ENCODE measurements at regions not wholly inside any gene's neighbourhood (a gene's known extent, or its start where the extent isn't known, plus 50 kb on each side); places are given as distances from the start of the nearest gene placed in this dataset.
A peak's percentile ranks its signal among the peaks of the same experiment; 100 is the strongest.

GRCh38 chrX:1910207-1910470, 295.3 kb downstream of the ASMT start (continued):
- no peak for TF ChIP-seq FOXK1 (CRISPR knock-in tag; IDR thresholded peaks at IDR 0.05)
- no peak for TF ChIP-seq CDX4 (CRISPR knock-in tag; IDR thresholded peaks at IDR 0.05; ENCODE audit: borderline replicate concordance)
- no peak for TF ChIP-seq HMGA2 (CRISPR knock-in tag; IDR thresholded peaks at IDR 0.05)

GRCh38 chrX:1911401-1912128, 296.7 kb downstream of the ASMT start:
- CTCF ChIA-PET: no interaction called here
- TF ChIP-seq SOX15 (CRISPR knock-in tag; IDR thresholded peaks at IDR 0.05) (no peak), KAT7 (CRISPR knock-in tag; IDR thresholded peaks at IDR 0.05; ENCODE audit: borderline replicate concordance) (no peak)
- POLR2A ChIA-PET: no interaction called here
- Mint-ChIP-seq H3K36me3 (no peaks in the 10 kb centered on the region), H3K27ac (no peak overlapping the region), H3K4me3 (no peak overlapping the region), H3K9me3 (peaks cover 6% of the 10 kb centered on the region), H3K4me1 (peaks cover 16% of the 10 kb centered on the region), H3K27me3 (ENCODE audit: low read depth) (peaks cover 9% of the 10 kb centered on the region)
- ATAC-seq: no peak
- no peak for DNase-seq (ENCODE audit: low spot score)

GRCh38 chrX:1912193-1912592, 297.3 kb downstream of the ASMT start:
- ATAC-seq: no peak
- no peak overlapping the region for H3K4me3 Mint-ChIP-seq

GRCh38 chrX:1914606-1915365, 299.9 kb downstream of the ASMT start:
- Mint-ChIP-seq H3K27ac (peak overlapping the region; percentile 58; the same call in 1 of the 2 replicates), H3K4me3 (no peak overlapping the region), H3K27me3 (ENCODE audit: low read depth) (peaks cover 9% of the 10 kb centered on the region), H3K4me1 (peaks cover 11% of the 10 kb centered on the region), H3K9me3 (no peaks in the 10 kb centered on the region), H3K36me3 (no peaks in the 10 kb centered on the region)
- DNase-seq (ENCODE audit: low spot score): no peak
- ChIA-PET POLR2A (no interaction called here), CTCF (no interaction called here)
- TF ChIP-seq ETV6 (CRISPR knock-in tag; IDR thresholded peaks at IDR 0.05) (no peak), MAX (CRISPR knock-in tag; IDR thresholded peaks at IDR 0.05) (0 out of 2 replicates have a peak, but pooled peaks have one; percentile 28)
- peak; percentile 61 for ATAC-seq

More at GRCh38 chrX:1912193-1912592, 297.3 kb downstream of the ASMT start:
- no peaks in the 10 kb centered on the region for H3K36me3 Mint-ChIP-seq
- peaks cover 16% of the 10 kb centered on the region for H3K4me1 Mint-ChIP-seq
- no peak for DNase-seq (ENCODE audit: low spot score)
- TF ChIP-seq KAT7 (CRISPR knock-in tag; IDR thresholded peaks at IDR 0.05; ENCODE audit: borderline replicate concordance) (no peak), JAZF1 (CRISPR knock-in tag; IDR thresholded peaks at IDR 0.05) (no peak), TP53 (CRISPR knock-in tag; IDR thresholded peaks at IDR 0.05) (no peak), E2F5 (CRISPR knock-in tag; IDR thresholded peaks at IDR 0.05) (no peak), ZSCAN18 (CRISPR knock-in tag; IDR thresholded peaks at IDR 0.05) (no peak), TEAD4 (CRISPR knock-in tag; IDR thresholded peaks at IDR 0.05) (no peak), PREB (CRISPR knock-in tag; IDR thresholded peaks at IDR 0.05; ENCODE audit: borderline replicate concordance) (no peak), RELA (CRISPR knock-in tag; IDR thresholded peaks at IDR 0.05; ENCODE audit: borderline replicate concordance) (no peak), NR3C1 (CRISPR knock-in tag; conservative IDR thresholded peaks at IDR 0.05; ENCODE audit: low read depth) (no peak), ZNF671 (CRISPR knock-in tag; IDR thresholded peaks at IDR 0.05) (no peak), ELF4 (CRISPR knock-in tag; IDR thresholded peaks at IDR 0.05; ENCODE audit: low read depth) (no peak), MXD4 (CRISPR knock-in tag; IDR thresholded peaks at IDR 0.05; ENCODE audit: borderline replicate concordance) (no peak)
- CTCF ChIA-PET: no interaction called here
- 0 out of 2 replicates have a peak overlapping the region, but pooled peaks have one; percentile 17 for H3K27ac Mint-ChIP-seq
- H3K27me3 Mint-ChIP-seq (ENCODE audit: low read depth): peaks cover 9% of the 10 kb centered on the region
- POLR2A ChIA-PET: no interaction called here
- peaks cover 4% of the 10 kb centered on the region for H3K9me3 Mint-ChIP-seq
